ENCODE measurements at regions not wholly inside any gene's neighbourhood (a gene's known extent, or its start where the extent isn't known, plus 50 kb on each side); places are given as distances from the start of the nearest gene placed in this dataset.

GRCh38 chr5:35430381-35431162 lies 187.1 kb upstream of the SPEF2 start:
- Histone ChIP-seq H3K36me3 (no peaks in the 10 kb centered on the region), H3K4me3 (no peak overlapping the region), H3K4me1 (no peaks in the 10 kb centered on the region), H3K9me3 (no peaks in the 10 kb centered on the region), H3K27ac (no peak overlapping the region), H3K27me3 (no peaks in the 10 kb centered on the region)
- intact Hi-C loops (cut with DNase I; ENCODE audit: low total_unique reads): no loop called here
- no peak for TF ChIP-seq CTCF (IDR thresholded peaks at IDR 0.05)
- DNase-seq: no peak

GRCh38 chr5:35420200-35420599 lies 189.9 kb upstream of the PRLR start:
- no peak overlapping the region for H3K27ac ChIP-seq
- H3K9me3 ChIP-seq: no peaks in the 10 kb centered on the region
- H3K4me1 ChIP-seq: no peaks in the 10 kb centered on the region
- no peaks in the 10 kb centered on the region for H3K27me3 ChIP-seq
- no peak overlapping the region for H3K4me3 ChIP-seq
- DNase-seq: no peak
- no peak for TF ChIP-seq CTCF (IDR thresholded peaks at IDR 0.05)
- H3K36me3 ChIP-seq: no peaks in the 10 kb centered on the region
- intact Hi-C loops (cut with DNase I; ENCODE audit: low total_unique reads): no loop called here

- DNase-seq: no peak
- Histone ChIP-seq H3K4me3 (no peak overlapping the region), H3K36me3 (no peaks in the 10 kb centered on the region), H3K4me1 (no peaks in the 10 kb centered on the region), H3K27me3 (no peaks in the 10 kb centered on the region), H3K27ac (no peak overlapping the region), H3K9me3 (no peaks in the 10 kb centered on the region)
- intact Hi-C loops (cut with DNase I; ENCODE audit: low total_unique reads): no loop called here
- no peak for TF ChIP-seq CTCF (IDR thresholded peaks at IDR 0.05)
Observed at GRCh38 chr5:35417040-35417439, 186.8 kb upstream of the PRLR start.

- Histone ChIP-seq H3K27me3 (no peaks in the 10 kb centered on the region), H3K36me3 (no peaks in the 10 kb centered on the region), H3K27ac (no peak overlapping the region), H3K9me3 (no peaks in the 10 kb centered on the region), H3K4me3 (no peak overlapping the region), H3K4me1 (no peaks in the 10 kb centered on the region)
- TF ChIP-seq CTCF (IDR thresholded peaks at IDR 0.05): no peak
- intact Hi-C loops (cut with DNase I; ENCODE audit: low total_unique reads): no loop called here
- no peak for DNase-seq
Observed at GRCh38 chr5:35416217-35416988, 186.1 kb upstream of the PRLR start.

GRCh38 chr5:35415309-35415708 lies 185.0 kb upstream of the PRLR start:
- TF ChIP-seq CTCF (IDR thresholded peaks at IDR 0.05): no peak
- no peaks in the 10 kb centered on the region for H3K4me1 ChIP-seq
- no peaks in the 10 kb centered on the region for H3K27me3 ChIP-seq
- no peaks in the 10 kb centered on the region for H3K9me3 ChIP-seq
- no peaks in the 10 kb centered on the region for H3K36me3 ChIP-seq
- H3K27ac ChIP-seq: no peak overlapping the region
- H3K4me3 ChIP-seq: no peak overlapping the region
- intact Hi-C loops (cut with DNase I; ENCODE audit: low total_unique reads): no loop called here
- no peak for DNase-seq
